GM12873 (cell line): ENCODE measurements at regions not wholly inside any gene's neighbourhood (a gene's known extent, or its start where the extent isn't known, plus 50 kb on each side); places are given as distances from the start of the nearest gene placed in this dataset.

Experiments
- TF ChIP-seq, protein P1 (sequence below): IDR thresholded peaks from 2 replicates; pipeline ENCODE4 v1.5.1; 2012; ENCODE audit warnings: low read depth, mild to moderate bottlenecking, moderate library complexity, low read length, control low read depth; ENCODE audit not compliant: insufficient read depth; ENCODE audit errors: missing control alignments

DNA sequence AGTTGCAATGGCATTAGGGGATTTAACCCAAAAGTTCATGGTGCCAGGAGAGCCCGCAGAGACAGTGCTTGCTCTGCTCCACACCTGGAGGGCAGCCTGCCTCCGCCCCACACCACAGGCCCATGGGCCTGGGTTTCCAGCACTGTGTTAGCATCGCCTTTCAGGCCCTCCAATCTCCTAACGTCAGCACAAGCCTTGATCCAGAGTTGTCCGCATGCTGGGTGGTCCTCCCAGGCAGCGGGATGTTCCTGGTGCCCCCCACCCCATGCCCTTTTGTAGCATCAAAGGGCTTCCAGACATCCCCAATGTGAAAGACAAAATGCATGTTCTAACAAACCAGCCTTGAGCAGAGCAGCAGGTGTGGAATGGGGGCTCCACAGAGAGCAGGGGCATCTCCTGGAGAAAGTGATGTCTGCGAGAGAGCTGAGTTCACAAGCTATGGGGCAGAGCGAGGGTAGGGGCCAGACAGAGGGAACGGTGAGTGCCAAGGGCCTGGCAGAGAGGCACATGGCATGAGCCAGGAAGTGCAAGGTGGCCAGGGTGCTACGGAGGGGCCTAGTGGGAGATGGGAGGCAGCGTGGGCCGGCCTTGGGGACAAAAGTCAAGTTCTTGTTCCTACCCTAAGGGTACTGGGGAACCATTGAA lies 119.2 kb downstream of the CYP26B1 start:
- TF ChIP-seq, protein P1, sequence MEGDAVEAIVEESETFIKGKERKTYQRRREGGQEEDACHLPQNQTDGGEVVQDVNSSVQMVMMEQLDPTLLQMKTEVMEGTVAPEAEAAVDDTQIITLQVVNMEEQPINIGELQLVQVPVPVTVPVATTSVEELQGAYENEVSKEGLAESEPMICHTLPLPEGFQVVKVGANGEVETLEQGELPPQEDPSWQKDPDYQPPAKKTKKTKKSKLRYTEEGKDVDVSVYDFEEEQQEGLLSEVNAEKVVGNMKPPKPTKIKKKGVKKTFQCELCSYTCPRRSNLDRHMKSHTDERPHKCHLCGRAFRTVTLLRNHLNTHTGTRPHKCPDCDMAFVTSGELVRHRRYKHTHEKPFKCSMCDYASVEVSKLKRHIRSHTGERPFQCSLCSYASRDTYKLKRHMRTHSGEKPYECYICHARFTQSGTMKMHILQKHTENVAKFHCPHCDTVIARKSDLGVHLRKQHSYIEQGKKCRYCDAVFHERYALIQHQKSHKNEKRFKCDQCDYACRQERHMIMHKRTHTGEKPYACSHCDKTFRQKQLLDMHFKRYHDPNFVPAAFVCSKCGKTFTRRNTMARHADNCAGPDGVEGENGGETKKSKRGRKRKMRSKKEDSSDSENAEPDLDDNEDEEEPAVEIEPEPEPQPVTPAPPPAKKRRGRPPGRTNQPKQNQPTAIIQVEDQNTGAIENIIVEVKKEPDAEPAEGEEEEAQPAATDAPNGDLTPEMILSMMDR: no peak

DNA sequence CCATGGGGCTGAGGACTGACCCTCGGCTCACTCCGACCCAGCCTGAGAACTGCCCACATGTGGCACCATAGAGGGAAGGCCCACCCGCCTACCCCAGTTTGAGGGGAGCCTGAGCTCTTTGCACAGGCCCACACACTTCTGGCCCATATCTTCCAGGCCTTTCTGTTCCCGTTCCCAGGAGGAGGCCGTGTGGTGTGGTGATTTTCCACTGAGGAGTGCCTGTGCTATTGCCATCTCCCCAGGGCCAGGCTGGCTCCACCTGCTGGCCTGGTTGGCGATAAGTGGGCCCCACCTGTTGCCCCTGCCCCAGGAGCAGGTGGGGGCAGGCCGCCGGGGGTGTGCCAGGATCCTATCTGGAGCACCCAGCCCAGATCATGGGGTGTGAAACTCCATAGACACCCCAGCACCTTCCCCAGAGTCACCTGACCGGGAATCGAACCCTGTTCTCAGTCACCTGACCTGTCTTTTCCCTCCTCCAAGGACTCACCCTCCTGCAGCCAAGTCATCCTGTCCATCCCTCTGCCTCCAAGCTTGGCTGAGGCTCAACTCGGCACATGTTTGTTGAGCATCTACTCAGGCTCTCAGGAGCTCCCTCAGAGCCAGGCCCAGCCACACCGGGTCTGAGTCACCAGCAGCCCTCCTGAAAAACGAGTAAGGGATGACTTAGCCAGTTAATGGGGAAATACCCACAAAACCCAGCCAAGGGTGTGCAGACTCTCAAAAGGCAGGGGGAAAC lies 120.1 kb downstream of the CYP26B1 start:
- TF ChIP-seq, protein P1: no peak

DNA sequence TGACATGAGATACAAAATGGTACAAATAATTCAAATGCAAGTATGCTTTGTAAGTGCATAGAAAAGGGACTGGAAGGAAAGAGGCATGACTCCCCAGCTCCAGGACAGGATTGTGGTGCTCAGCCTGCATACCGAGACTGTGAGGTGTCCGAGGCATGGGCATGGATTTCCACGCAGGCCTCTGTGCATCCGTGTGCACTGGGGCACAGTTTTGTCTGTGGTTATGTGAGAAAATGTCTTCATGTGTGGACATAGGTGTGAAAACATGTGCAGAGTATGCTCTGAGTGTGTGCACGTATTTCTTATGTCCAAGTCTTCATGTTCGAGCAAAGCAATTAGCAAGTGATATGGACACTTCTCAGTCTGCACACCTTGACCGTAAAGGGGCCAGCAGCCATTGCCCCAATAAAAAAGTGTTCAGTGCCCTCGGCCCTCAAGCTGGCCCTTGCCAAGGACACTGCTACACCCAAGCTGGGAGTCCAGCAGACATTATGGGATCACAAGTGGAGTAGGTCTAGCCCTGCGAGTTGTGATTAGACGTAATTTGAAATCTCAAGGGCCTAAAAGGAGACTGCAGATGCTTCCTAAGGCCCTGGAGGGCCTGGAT lies 120.7 kb downstream of the CYP26B1 start:
- TF ChIP-seq, protein P1: no peak

DNA sequence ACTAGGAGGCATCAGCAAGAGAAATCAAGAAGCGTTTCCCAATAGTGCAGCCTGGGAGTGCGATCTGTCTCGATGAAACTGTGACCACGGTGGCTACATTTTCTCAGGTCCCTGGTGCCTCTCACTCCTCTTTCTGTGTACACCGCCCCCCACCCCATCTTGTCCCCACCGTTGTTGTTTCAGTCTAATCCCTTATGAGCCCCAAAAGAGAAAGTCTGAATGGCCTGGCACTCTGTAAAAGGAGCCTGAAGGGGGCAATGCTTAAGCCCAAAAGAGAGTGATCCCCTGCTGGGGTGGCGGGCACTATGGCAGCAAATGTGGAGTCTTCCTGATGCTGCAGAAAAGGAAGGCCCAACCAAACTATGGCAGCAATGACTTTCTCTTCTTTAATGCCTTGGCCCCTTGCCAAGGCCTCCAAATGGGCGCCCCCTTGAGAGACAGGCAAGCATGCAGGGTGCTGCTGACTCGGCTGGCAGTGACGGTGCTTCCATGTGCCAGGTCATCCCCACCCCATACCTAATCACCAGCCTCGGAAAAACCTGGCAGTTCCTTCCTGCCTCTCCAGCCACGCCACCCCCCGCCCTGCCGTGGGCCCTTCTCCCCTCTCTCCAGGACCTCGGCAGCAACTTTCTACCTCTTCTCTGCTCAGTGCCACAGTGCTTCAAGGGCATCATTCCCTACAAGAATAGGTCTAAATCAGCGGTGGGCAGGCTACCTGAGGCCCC lies 123.0 kb downstream of the CYP26B1 start:
- TF ChIP-seq, protein P1: no peak

DNA sequence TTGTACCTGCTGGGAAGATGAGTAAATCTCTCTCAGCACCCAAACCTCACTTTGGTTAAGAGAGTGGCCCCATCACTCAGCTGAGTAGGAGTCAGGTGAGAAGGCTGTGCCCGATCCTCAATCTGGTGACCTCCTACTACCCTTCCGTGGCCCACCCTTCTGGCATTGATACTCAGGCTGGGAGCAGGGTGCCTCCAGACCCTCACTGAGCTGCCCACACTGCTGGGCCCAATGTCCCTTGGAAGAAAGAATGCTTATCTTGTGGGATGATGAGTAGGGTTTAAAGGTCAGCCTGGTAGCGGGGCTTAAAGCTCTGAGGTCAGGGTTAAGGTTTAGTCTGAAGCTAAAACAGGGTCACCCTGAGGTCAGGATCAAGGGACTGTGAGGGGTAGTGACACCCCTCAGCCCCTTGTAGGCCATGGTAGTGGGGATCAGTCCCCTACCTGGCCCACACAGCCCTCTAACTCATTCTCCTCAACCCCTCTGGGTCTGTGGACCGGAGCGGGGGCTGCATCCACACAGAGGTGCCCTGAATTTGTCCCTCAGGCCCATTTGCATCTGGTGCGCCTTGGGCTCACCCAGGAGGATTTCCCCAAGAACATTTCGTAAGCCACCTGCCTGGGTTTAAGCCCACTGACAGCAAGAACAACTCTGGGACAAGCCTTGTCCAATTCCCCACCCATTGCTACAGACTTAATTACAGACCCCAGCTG lies 123.8 kb downstream of the CYP26B1 start:
- TF ChIP-seq, protein P1: no peak

DNA sequence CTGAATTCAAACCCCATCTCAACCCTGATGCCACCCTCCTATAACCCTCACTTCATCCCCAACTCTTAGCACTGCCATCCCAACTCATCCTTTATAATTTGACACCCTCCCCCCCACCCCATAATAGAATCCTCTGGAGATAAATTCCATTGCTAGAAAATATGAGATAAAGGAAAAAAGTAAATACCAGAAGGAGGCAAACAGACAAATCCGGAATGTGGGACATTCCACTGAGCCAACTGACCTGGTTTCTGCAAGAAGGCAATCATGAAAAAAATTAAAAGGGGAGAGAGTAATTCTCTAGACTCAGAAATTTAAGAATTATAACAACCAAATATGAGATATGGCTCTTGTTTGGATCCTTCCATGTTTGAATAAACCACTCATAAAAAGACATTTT lies 132.4 kb downstream of the CYP26B1 start:
- TF ChIP-seq, protein P1: no peak

DNA sequence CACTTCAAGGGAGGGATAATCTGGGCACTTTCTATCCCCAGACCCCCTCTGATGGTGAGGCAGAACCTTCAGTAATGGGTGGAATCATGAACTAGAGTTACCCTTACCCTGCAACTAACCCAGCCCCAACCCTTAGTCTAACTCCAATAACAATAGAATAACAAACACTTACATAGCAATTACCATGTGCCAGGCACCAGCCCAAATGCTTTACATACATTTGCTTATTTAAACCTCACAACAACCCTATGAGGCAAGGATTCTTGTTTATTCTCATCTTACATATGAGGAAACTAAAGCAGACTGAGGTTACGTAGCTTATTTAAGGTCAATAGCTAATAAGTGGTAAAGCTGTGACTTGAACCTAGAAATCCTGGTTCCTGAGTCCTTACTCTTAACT lies 132.8 kb downstream of the CYP26B1 start:
- TF ChIP-seq, protein P1: no peak
